Fibroblast of lung (primary cell): ENCODE measurements at regions not wholly inside any gene's neighbourhood (a gene's known extent, or its start where the extent isn't known, plus 50 kb on each side); places are given as distances from the start of the nearest gene placed in this dataset.
A peak's percentile ranks its signal among the peaks of the same experiment; 100 is the strongest.

ENCODE experiments used
- DNase-seq, 2 donors: peaks; one replicate each; pipeline versions ENCODE4 v3.0.0 to v3.0.0-alpha.2; 2010; ENCODE audit warnings: low read depth in 2 of 2
- H2AFZ ChIP-seq: 2 replicates; pipeline ENCODE4 v1.5.1; 2012; ENCODE audit warnings: low read length, control low read depth, inconsistent platforms
- H3K27ac ChIP-seq: 2 replicates; pipeline ENCODE4 v1.5.1; 2011; ENCODE audit warnings: low read length, control low read depth; ENCODE audit not compliant: insufficient read depth
- H3K27me3 ChIP-seq: 2 replicates; pipeline ENCODE4 v1.5.1; 2011; ENCODE audit warnings: mild to moderate bottlenecking, low read length; ENCODE audit not compliant: control insufficient read depth, insufficient read depth
- H3K36me3 ChIP-seq: 2 replicates; pipeline ENCODE4 v1.5.1; 2011; ENCODE audit warnings: low read length; ENCODE audit not compliant: control insufficient read depth, insufficient read depth
- H3K4me1 ChIP-seq: 2 replicates; pipeline ENCODE4 v1.5.1; 2011; ENCODE audit warnings: low read length; ENCODE audit not compliant: control insufficient read depth, insufficient read depth; ENCODE audit errors: extremely low read depth
- H3K4me2 ChIP-seq: 2 replicates; pipeline ENCODE4 v1.5.1; 2011; ENCODE audit warnings: low read length, control low read depth; ENCODE audit not compliant: insufficient read depth; ENCODE audit errors: extremely low read depth
- H3K4me3 ChIP-seq, 4 experiments: fragments of 200-600 bp in 1 of 4; sonication (generic) in 1 of 4; replicated peaks in 1 of 4; 2 replicates each; pipeline ENCODE4 v1.5.1; 2011 to 2016; ENCODE audit warnings: low read length in 4 of 4, low read depth in 3 of 4, mild to moderate bottlenecking in 3 of 4, control low read depth in 2 of 4, inconsistent platforms in 1 of 4, mixed read lengths in 1 of 4; ENCODE audit not compliant: insufficient read depth in 1 of 4; ENCODE audit errors: control extremely low read depth in 1 of 4
- H3K79me2 ChIP-seq: 2 replicates; pipeline ENCODE4 v1.5.1; 2012; ENCODE audit warnings: mild to moderate bottlenecking, low read length, inconsistent platforms; ENCODE audit not compliant: control insufficient read depth, insufficient read depth
- H3K9ac ChIP-seq: 2 replicates; pipeline ENCODE4 v1.5.1; 2011; ENCODE audit warnings: mild to moderate bottlenecking, low read length, control low read depth; ENCODE audit not compliant: insufficient read depth
- H3K9me3 ChIP-seq: 2 replicates; pipeline ENCODE4 v1.5.1; 2012; ENCODE audit warnings: low read depth, low read length; ENCODE audit not compliant: control insufficient read depth, insufficient read depth
- H4K20me1 ChIP-seq: 2 replicates; pipeline ENCODE4 v1.5.1; 2011; ENCODE audit warnings: low read length; ENCODE audit not compliant: control insufficient read depth, insufficient read depth; ENCODE audit errors: extremely low read depth
- EZH2 ChIP-seq: IDR thresholded peaks from 2 replicates; pipeline ENCODE4 v1.5.1; 2012; ENCODE audit warnings: low read length, control low read depth, mild to moderate bottlenecking; ENCODE audit errors: missing control alignments
- TF ChIP-seq, protein P1 (sequence below), 2 donors: IDR thresholded peaks in 1 of 2; conservative IDR thresholded peaks in 1 of 2; 1 replicate in 1 of 2; 2 replicates in 1 of 2; pipeline ENCODE4 v1.5.1; 2011 to 2012; ENCODE audit warnings: low read length in 2 of 2, control low read depth in 1 of 2, inconsistent platforms in 1 of 2, low read depth in 1 of 2, mild to moderate bottlenecking in 1 of 2

DNA sequence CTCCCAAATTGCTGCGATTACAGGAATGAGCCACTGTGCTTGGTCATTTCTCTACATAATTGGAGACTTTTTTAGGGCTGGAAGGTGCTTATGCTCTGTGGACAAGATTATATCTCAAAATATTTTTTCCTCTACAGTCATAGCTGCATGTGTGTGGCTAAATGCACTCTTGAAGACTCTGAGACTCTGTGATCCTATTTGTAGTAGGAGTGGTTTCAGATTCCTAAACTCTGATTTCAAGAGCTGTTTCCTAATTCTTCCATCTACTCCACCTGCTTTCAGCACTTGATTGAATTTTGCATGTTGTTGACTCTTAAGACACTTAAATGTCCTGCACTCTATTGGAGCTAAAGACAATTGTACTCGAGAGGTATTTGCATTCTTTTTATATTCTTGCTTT is 78.0 kb downstream of the KLF5 start:
- Histone ChIP-seq H3K27me3 (no peaks in the 10 kb centered on the region), H4K20me1 (no peaks in the 10 kb centered on the region), H3K4me1 (no peaks in the 10 kb centered on the region), H3K79me2 (no peaks in the 10 kb centered on the region), H3K4me3 (no peak overlapping the region), H3K4me2 (no peak overlapping the region), H2AFZ (no peak overlapping the region), H3K27ac (no peak overlapping the region), H3K9me3 (no peaks in the 10 kb centered on the region), H3K36me3 (no peaks in the 10 kb centered on the region), H3K9ac (no peak overlapping the region)
- DNase-seq, result peak in 1 of 2 donors; percentile 21
- no peak for TF ChIP-seq EZH2
- TF ChIP-seq, protein P1, sequence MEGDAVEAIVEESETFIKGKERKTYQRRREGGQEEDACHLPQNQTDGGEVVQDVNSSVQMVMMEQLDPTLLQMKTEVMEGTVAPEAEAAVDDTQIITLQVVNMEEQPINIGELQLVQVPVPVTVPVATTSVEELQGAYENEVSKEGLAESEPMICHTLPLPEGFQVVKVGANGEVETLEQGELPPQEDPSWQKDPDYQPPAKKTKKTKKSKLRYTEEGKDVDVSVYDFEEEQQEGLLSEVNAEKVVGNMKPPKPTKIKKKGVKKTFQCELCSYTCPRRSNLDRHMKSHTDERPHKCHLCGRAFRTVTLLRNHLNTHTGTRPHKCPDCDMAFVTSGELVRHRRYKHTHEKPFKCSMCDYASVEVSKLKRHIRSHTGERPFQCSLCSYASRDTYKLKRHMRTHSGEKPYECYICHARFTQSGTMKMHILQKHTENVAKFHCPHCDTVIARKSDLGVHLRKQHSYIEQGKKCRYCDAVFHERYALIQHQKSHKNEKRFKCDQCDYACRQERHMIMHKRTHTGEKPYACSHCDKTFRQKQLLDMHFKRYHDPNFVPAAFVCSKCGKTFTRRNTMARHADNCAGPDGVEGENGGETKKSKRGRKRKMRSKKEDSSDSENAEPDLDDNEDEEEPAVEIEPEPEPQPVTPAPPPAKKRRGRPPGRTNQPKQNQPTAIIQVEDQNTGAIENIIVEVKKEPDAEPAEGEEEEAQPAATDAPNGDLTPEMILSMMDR (conservative IDR thresholded peaks at IDR 0.05 in 1 of 2, IDR thresholded peaks at IDR 0.05 in 1 of 2; ENCODE audit: low read depth in 1 of 2, low read length in 2 of 2), result no peak

DNA sequence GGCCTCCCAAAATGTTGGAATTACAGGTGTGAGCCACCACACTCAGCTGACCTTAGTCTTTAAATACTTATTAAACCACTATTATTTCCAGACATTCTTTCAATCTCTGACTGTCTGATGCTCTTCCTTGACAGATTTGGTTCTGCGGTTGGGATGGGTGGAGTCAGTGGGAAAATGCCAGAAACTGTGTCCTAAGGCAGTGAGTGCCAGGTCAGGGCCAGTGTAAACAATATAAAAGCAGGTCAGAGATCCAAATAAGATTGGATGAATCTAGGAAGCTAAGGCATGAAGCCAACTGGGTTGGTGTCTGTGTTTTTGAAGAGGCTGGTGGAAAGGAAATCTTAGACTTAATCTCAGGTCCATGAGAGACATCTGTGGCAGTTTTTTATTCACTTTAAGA is 74.7 kb downstream of the KLF5 start:
- no peaks in the 10 kb centered on the region for H3K36me3 ChIP-seq
- no peak overlapping the region for H2AFZ ChIP-seq
- H4K20me1 ChIP-seq, result no peaks in the 10 kb centered on the region
- peak; percentile 8 to 43 for DNase-seq
- H3K4me2 ChIP-seq, result no peak overlapping the region
- H3K27me3 ChIP-seq, result no peaks in the 10 kb centered on the region
- TF ChIP-seq EZH2, result no peak
- no peak overlapping the region for H3K27ac ChIP-seq
- H3K9ac ChIP-seq, result no peak overlapping the region
- H3K9me3 ChIP-seq, result no peaks in the 10 kb centered on the region
- H3K79me2 ChIP-seq, result no peaks in the 10 kb centered on the region
- H3K4me3 ChIP-seq, result no peak overlapping the region
- H3K4me1 ChIP-seq, result no peaks in the 10 kb centered on the region

DNA sequence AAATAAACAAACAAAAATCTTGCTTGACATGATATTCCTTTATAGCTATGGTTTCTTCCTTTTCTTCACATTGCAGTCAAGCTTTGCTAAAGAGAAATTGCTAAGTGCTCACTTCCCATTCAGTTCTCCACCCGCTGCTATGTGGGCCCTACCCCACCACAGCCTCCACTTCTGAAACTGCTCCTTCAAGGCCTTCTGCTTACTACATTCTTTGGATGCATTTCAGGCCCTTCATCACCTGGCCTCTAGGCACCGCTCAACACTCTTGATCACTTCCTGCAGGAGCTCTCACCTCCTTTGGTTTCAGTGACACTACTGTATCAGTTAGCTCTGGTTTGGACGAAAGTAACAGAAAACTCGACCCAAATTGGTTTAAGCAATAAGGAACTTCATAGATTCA is 72.4 kb downstream of the KLF5 start:
- TF ChIP-seq, protein P1 (conservative IDR thresholded peaks at IDR 0.05 in 1 of 2, IDR thresholded peaks at IDR 0.05 in 1 of 2; ENCODE audit: low read depth in 1 of 2, low read length in 2 of 2), result no peak
- no peak for TF ChIP-seq EZH2
- H3K9ac ChIP-seq, result no peak overlapping the region
- no peaks in the 10 kb centered on the region for H3K79me2 ChIP-seq
- no peak for DNase-seq
- H3K27me3 ChIP-seq, result no peaks in the 10 kb centered on the region
- no peaks in the 10 kb centered on the region for H3K9me3 ChIP-seq
- H3K4me3 ChIP-seq, result no peak overlapping the region
- no peak overlapping the region for H3K4me2 ChIP-seq
- H3K36me3 ChIP-seq, result no peaks in the 10 kb centered on the region
- H4K20me1 ChIP-seq, result no peaks in the 10 kb centered on the region
- no peak overlapping the region for H2AFZ ChIP-seq
- H3K27ac ChIP-seq, result no peak overlapping the region
- no peaks in the 10 kb centered on the region for H3K4me1 ChIP-seq
